Endothelial cell (in vitro differentiated cells): ENCODE measurements at regions not wholly inside any gene's neighbourhood (a gene's known extent, or its start where the extent isn't known, plus 50 kb on each side); places are given as distances from the start of the nearest gene placed in this dataset.

Experiments
- DNase-seq: peaks from one replicate; pipeline ENCODE4 v3.0.0; 2021; ENCODE audit warnings: low spot score
- H3K27ac Mint-ChIP-seq: one replicate; pipeline ENCODE4 v1.8.0; 2021; ENCODE audit warnings: mixed read lengths, inconsistent platforms; ENCODE audit not compliant: unreplicated experiment
- H3K27me3 Mint-ChIP-seq: one replicate; pipeline ENCODE4 v1.8.0; 2021; ENCODE audit warnings: mild to moderate bottlenecking, moderate library complexity, mixed read lengths, inconsistent platforms; ENCODE audit not compliant: unreplicated experiment
- H3K36me3 Mint-ChIP-seq: one replicate; pipeline ENCODE4 v1.8.0; 2021; ENCODE audit warnings: mild to moderate bottlenecking, low read depth, mixed read lengths, inconsistent platforms; ENCODE audit not compliant: unreplicated experiment
- H3K4me1 Mint-ChIP-seq: one replicate; pipeline ENCODE4 v1.8.0; 2021; ENCODE audit warnings: mild to moderate bottlenecking, mixed read lengths, inconsistent platforms; ENCODE audit not compliant: unreplicated experiment
- H3K4me3 Mint-ChIP-seq: one replicate; pipeline ENCODE4 v1.8.0; 2021; ENCODE audit warnings: mild to moderate bottlenecking, mixed read lengths, inconsistent platforms; ENCODE audit not compliant: unreplicated experiment
- H3K9me3 Mint-ChIP-seq: one replicate; pipeline ENCODE4 v1.8.0; 2021; ENCODE audit warnings: mixed read lengths, inconsistent platforms; ENCODE audit not compliant: unreplicated experiment
- CTCF ChIP-seq: fragments of 200-600 bp; sonication (generic); IDR thresholded peaks from one replicate; pipeline ENCODE4 v1.5.0; 2021; ENCODE audit warnings: antibody characterized with exemption; ENCODE audit not compliant: unreplicated experiment

- H3K4me1 Mint-ChIP-seq: no peaks in the 10 kb centered on the region
- no peak for DNase-seq
- H3K27me3 Mint-ChIP-seq: no peaks in the 10 kb centered on the region
- H3K36me3 Mint-ChIP-seq: no peaks in the 10 kb centered on the region
- no peaks in the 10 kb centered on the region for H3K9me3 Mint-ChIP-seq
- H3K27ac Mint-ChIP-seq: no peak overlapping the region
- H3K4me3 Mint-ChIP-seq: no peak overlapping the region
- TF ChIP-seq CTCF: no peak
Measured at GRCh38 chr15:97836003-97836402, 124.5 kb upstream of the ARRDC4 start.

- H3K4me1 Mint-ChIP-seq: no peaks in the 10 kb centered on the region
- no peak for TF ChIP-seq CTCF
- DNase-seq: no peak
- H3K27me3 Mint-ChIP-seq: no peaks in the 10 kb centered on the region
- no peak overlapping the region for H3K27ac Mint-ChIP-seq
- no peaks in the 10 kb centered on the region for H3K9me3 Mint-ChIP-seq
- no peak overlapping the region for H3K4me3 Mint-ChIP-seq
- H3K36me3 Mint-ChIP-seq: no peaks in the 10 kb centered on the region
Measured at GRCh38 chr15:97837896-97838295, 122.6 kb upstream of the ARRDC4 start.

GRCh38 chr15:97838606-97839210 is 121.8 kb upstream of the ARRDC4 start:
- TF ChIP-seq CTCF: no peak
- H3K27me3 Mint-ChIP-seq: no peaks in the 10 kb centered on the region
- no peak overlapping the region for H3K27ac Mint-ChIP-seq
- no peak for DNase-seq
- H3K36me3 Mint-ChIP-seq: no peaks in the 10 kb centered on the region
- no peaks in the 10 kb centered on the region for H3K9me3 Mint-ChIP-seq
- H3K4me3 Mint-ChIP-seq: no peak overlapping the region
- no peaks in the 10 kb centered on the region for H3K4me1 Mint-ChIP-seq

- H3K27me3 Mint-ChIP-seq: no peaks in the 10 kb centered on the region
- no peaks in the 10 kb centered on the region for H3K36me3 Mint-ChIP-seq
- no peaks in the 10 kb centered on the region for H3K9me3 Mint-ChIP-seq
- no peak overlapping the region for H3K4me3 Mint-ChIP-seq
- H3K27ac Mint-ChIP-seq: no peak overlapping the region
- DNase-seq: no peak
- TF ChIP-seq CTCF: no peak
- no peaks in the 10 kb centered on the region for H3K4me1 Mint-ChIP-seq
Measured at GRCh38 chr15:97840501-97840900, 120.0 kb upstream of the ARRDC4 start.

GRCh38 chr15:97841558-97841957 is 118.9 kb upstream of the ARRDC4 start:
- no peak for TF ChIP-seq CTCF
- no peak overlapping the region for H3K4me3 Mint-ChIP-seq
- no peak for DNase-seq
- no peaks in the 10 kb centered on the region for H3K4me1 Mint-ChIP-seq
- H3K9me3 Mint-ChIP-seq: no peaks in the 10 kb centered on the region
- H3K27me3 Mint-ChIP-seq: no peaks in the 10 kb centered on the region
- no peak overlapping the region for H3K27ac Mint-ChIP-seq
- H3K36me3 Mint-ChIP-seq: no peaks in the 10 kb centered on the region
